Right atrium auricular region (tissue), 2 donors: ENCODE measurements at regions not wholly inside any gene's neighbourhood (a gene's known extent, or its start where the extent isn't known, plus 50 kb on each side); places are given as distances from the start of the nearest gene placed in this dataset.

Source experiments
- DNase-seq: peaks from one replicate; pipeline ENCODE4 v3.0.0-alpha.2; 2019; ENCODE audit warnings: low spot score
- H3K27ac ChIP-seq, 2 donors: fragments of 200-600 bp; sonication (generic); 1 replicate in 1 of 2; 2 replicates in 1 of 2; pipeline ENCODE4 v1.5.1; 2016 to 2019
- H3K27me3 ChIP-seq, 2 donors: fragments of 200-600 bp; sonication (generic); one replicate each; pipeline versions ENCODE4 v1.5.1 to v1.6.0; 2017 to 2019
- H3K36me3 ChIP-seq: fragments of 200-600 bp; sonication (generic); one replicate; pipeline ENCODE4 v1.5.1; 2016
- H3K4me1 ChIP-seq, 2 donors: fragments of 200-600 bp; sonication (generic); one replicate each; pipeline versions ENCODE4 v1.5.1 to v1.6.0; 2017 to 2019
- H3K4me3 ChIP-seq, 2 donors: fragments of 200-600 bp; sonication (generic); 1 replicate in 1 of 2; 2 replicates in 1 of 2; pipeline ENCODE4 v1.5.1; 2017 to 2019; ENCODE audit warnings: mild to moderate bottlenecking in 1 of 2, moderate library complexity in 1 of 2
- H3K9me3 ChIP-seq, 2 donors: fragments of 200-600 bp; sonication (generic); one replicate each; pipeline ENCODE4 v1.5.1; 2019
- TF ChIP-seq, protein P1 (sequence below), 2 donors: fragments of 200-600 bp; sonication (generic); IDR thresholded peaks; one replicate each; pipeline ENCODE4 v1.5.1; 2019; ENCODE audit warnings: antibody characterized with exemption in 2 of 2

DNA sequence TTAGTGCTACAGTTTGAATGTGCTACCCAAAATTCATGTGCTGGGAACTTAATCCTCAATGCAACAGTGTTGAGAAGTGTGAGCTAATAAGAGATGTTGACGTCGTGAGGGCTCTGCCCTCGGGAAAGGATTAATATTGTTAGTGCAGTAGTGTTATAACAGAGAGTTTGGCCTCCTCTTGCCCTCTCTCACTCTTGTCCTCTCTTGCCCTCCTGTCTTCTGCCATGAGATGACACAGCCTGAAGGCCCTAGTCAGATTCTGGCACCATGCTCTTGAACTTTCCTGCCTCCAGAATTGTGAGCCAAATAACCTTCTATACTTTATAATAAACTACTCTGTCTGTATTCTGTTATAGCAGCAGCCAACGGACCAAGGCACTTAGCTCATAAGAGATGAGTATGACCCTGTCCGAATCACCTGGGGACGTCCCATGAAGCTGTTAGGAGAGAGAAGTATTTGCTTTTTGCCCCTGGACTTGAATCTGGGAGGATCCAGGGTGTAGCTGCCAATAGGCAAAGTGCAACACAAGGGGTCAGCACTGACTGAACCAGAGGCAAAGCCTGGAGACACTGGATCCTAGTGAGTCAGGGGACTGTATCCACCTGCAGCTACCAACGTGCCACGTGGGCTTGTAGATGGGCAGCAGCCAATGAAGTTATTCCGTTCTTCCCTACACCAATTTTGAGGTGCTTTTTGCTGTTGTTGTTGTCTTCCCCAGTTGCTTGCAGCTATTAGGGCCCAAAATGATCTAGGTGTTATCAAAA lies 233.7 kb downstream of the THBS2 start:
- TF ChIP-seq, protein P1, sequence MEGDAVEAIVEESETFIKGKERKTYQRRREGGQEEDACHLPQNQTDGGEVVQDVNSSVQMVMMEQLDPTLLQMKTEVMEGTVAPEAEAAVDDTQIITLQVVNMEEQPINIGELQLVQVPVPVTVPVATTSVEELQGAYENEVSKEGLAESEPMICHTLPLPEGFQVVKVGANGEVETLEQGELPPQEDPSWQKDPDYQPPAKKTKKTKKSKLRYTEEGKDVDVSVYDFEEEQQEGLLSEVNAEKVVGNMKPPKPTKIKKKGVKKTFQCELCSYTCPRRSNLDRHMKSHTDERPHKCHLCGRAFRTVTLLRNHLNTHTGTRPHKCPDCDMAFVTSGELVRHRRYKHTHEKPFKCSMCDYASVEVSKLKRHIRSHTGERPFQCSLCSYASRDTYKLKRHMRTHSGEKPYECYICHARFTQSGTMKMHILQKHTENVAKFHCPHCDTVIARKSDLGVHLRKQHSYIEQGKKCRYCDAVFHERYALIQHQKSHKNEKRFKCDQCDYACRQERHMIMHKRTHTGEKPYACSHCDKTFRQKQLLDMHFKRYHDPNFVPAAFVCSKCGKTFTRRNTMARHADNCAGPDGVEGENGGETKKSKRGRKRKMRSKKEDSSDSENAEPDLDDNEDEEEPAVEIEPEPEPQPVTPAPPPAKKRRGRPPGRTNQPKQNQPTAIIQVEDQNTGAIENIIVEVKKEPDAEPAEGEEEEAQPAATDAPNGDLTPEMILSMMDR (IDR thresholded peaks at IDR 0.05), result no peak
- no peak for DNase-seq
- H3K36me3 ChIP-seq, result no peaks in the 10 kb centered on the region
- no peak overlapping the region for H3K27ac ChIP-seq
- H3K4me1 ChIP-seq, result no peaks in the 10 kb centered on the region
- H3K9me3 ChIP-seq, result peaks cover 0 to 15% of the 10 kb centered on the region in 2 donors
- no peaks in the 10 kb centered on the region for H3K27me3 ChIP-seq
- no peak overlapping the region for H3K4me3 ChIP-seq

GRCh38 chr6:169019111-169019510 lies 234.5 kb downstream of the THBS2 start:
- TF ChIP-seq, protein P1 (IDR thresholded peaks at IDR 0.05), result no peak
- no peak overlapping the region for H3K4me3 ChIP-seq
- no peak for DNase-seq
- no peaks in the 10 kb centered on the region for H3K4me1 ChIP-seq
- no peaks in the 10 kb centered on the region for H3K36me3 ChIP-seq
- no peak overlapping the region for H3K27ac ChIP-seq
- no peaks in the 10 kb centered on the region for H3K27me3 ChIP-seq
- peaks cover 0 to 15% of the 10 kb centered on the region in 2 donors for H3K9me3 ChIP-seq

DNA sequence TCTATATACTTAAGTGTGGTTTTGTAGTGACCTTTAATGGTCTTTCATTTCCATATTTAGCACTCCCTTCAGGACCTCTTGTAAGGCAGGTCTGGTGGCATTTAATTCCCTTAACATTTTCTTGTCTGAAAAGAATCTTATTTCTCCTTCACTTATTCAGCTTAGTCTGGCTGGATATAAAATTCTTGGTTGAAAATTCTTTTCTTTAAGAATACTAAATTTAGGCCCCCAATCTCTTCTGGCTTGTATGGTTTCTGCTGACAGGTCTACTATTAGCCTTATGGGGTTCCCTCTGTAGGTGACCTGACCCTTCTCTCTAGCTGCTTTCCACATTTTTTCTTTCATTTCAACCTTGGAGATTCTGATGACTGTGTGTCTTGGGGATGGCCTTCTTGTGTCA lies 236.9 kb downstream of the THBS2 start:
- H3K27ac ChIP-seq, result no peak overlapping the region
- TF ChIP-seq, protein P1 (IDR thresholded peaks at IDR 0.05), result no peak

GRCh38 chr6:169014211-169015197 lies 239.1 kb downstream of the THBS2 start:
- no peak for DNase-seq
- Histone ChIP-seq H3K4me1 (no peaks in the 10 kb centered on the region), H3K9me3 (peaks cover 0 to 15% of the 10 kb centered on the region in 2 donors), H3K27ac (no peak overlapping the region), H3K36me3 (no peaks in the 10 kb centered on the region), H3K27me3 (no peaks in the 10 kb centered on the region), H3K4me3 (no peak overlapping the region)
- TF ChIP-seq, protein P1 (IDR thresholded peaks at IDR 0.05), result no peak

More for the DNA sequence above, 236.9 kb downstream of the THBS2 start:
- Histone ChIP-seq H3K27me3 (no peaks in the 10 kb centered on the region), H3K36me3 (no peaks in the 10 kb centered on the region), H3K4me1 (no peaks in the 10 kb centered on the region), H3K4me3 (no peak overlapping the region), H3K9me3 (peaks cover 0 to 15% of the 10 kb centered on the region in 2 donors)
- no peak for DNase-seq

GRCh38 chr6:169009628-169010027 lies 244.0 kb downstream of the THBS2 start:
- TF ChIP-seq, protein P1 (IDR thresholded peaks at IDR 0.05), result no peak
- Histone ChIP-seq H3K27me3 (no peaks in the 10 kb centered on the region), H3K36me3 (no peaks in the 10 kb centered on the region), H3K4me1 (no peaks in the 10 kb centered on the region), H3K9me3 (no peaks in the 10 kb centered on the region), H3K27ac (no peak overlapping the region), H3K4me3 (no peak overlapping the region)
- DNase-seq, result no peak
